Lung (tissue), 11 donors: ENCODE measurements at regions not wholly inside any gene's neighbourhood (a gene's known extent, or its start where the extent isn't known, plus 50 kb on each side); places are given as distances from the start of the nearest gene placed in this dataset.

Experiments
- ATAC-seq: fragments of 200-7000 bp; cut with Tn5 transposase; one replicate; pipeline ENCODE4 v1.9.1; 2020; ENCODE audit warnings: moderate number of reproducible peaks; ENCODE audit not compliant: insufficient read depth, low FRiP score
- DNase-seq, 3 donors: peaks; one replicate each; pipeline ENCODE4 v3.0.0-alpha.2; 2013 to 2017
- H3K27ac ChIP-seq, 2 donors: one replicate each; pipeline ENCODE4 v1.5.1; 2013; ENCODE audit warnings: mild to moderate bottlenecking in 2 of 2, moderate library complexity in 2 of 2, control low read depth in 1 of 2, inconsistent platforms in 1 of 2, low read depth in 1 of 2, low read length in 1 of 2
- H3K27me3 ChIP-seq, 3 donors: one replicate each; pipeline ENCODE4 v1.5.1; 2013; ENCODE audit warnings: low read length in 2 of 3; ENCODE audit not compliant: control insufficient read depth in 3 of 3, insufficient read depth in 3 of 3
- H3K36me3 ChIP-seq, 4 donors: one replicate each; pipeline ENCODE4 v1.5.1; 2013; ENCODE audit warnings: low read length in 4 of 4, mild to moderate bottlenecking in 1 of 4, moderate library complexity in 1 of 4; ENCODE audit not compliant: control insufficient read depth in 4 of 4, insufficient read depth in 4 of 4
- H3K4me1 ChIP-seq, 5 donors: one replicate each; pipeline ENCODE4 v1.5.1; 2013; ENCODE audit warnings: low read length in 5 of 5, mild to moderate bottlenecking in 2 of 5, moderate library complexity in 1 of 5; ENCODE audit not compliant: control insufficient read depth in 5 of 5, insufficient read depth in 5 of 5
- H3K4me3 ChIP-seq: one replicate; pipeline ENCODE4 v1.5.1; 2013; ENCODE audit warnings: mild to moderate bottlenecking, control low read depth, moderate library complexity
- H3K9ac ChIP-seq, 2 donors: one replicate each; pipeline ENCODE4 v1.5.1; 2013; ENCODE audit warnings: low read length in 2 of 2, control low read depth in 1 of 2; ENCODE audit not compliant: insufficient read depth in 1 of 2
- H3K9me3 ChIP-seq, 4 donors: one replicate each; pipeline ENCODE4 v1.5.1; 2013; ENCODE audit warnings: low read length in 3 of 4, mild to moderate bottlenecking in 1 of 4, moderate library complexity in 1 of 4; ENCODE audit not compliant: control insufficient read depth in 4 of 4, insufficient read depth in 3 of 4
- WGBS, 2 donors: extraction: QIAGEN DNeasy Blood & Tissue Kit; methylation state at CpG; one replicate each; pipeline ENCODE4 v1.1.7; 2013; 5-methylcytosine and 5-hydroxymethylcytosine counted together
- TF ChIP-seq, protein P1 (sequence below): IDR thresholded peaks from 2 replicates; pipeline ENCODE4 v1.5.1; 2012; ENCODE audit warnings: mild to moderate bottlenecking; ENCODE audit errors: control extremely low read depth, extremely low read depth
- donor health status: control.
- donor health status: control.
- donor health status: Bipolar disorder and iron deficiency.
- donor health status: healthy.
- donor health status: DM: yes; HTN: yes; CAD: no.

DNA sequence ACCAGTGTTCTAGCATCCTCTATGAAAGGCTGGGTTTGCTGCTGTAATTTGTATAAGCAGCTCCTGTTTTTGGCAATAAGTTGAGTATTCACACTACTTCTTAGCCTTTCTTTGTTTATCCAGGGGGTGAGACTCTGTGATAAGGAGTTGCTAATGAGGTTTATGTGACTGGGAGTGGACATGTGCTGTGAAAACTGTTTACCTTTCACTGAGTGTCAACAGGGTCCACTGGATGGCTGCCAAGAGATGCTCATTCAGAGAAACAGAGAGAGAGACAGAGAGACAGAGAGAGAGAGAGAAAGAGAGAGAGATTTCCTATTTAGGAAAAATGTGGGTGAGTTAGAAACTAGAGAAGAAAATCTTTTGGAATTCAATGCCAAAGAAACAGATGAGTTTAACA, 233.9 kb downstream of the CHIC2 start:
- Histone ChIP-seq H3K27ac (no peak overlapping the region), H3K9ac (no peak overlapping the region), H3K27me3 (no peaks in the 10 kb centered on the region), H3K4me1 (peaks cover 0 to 4% (median 0%) of the 10 kb centered on the region in 5 donors), H3K36me3 (no peaks in the 10 kb centered on the region), H3K9me3 (peaks cover 0 to 19% (median 9%) of the 10 kb centered on the region in 4 donors), H3K4me3 (no peak overlapping the region)
- ATAC-seq (no peak), DNase-seq (peak; percentile 75 to 94 (median 94))
- TF ChIP-seq, protein P1, sequence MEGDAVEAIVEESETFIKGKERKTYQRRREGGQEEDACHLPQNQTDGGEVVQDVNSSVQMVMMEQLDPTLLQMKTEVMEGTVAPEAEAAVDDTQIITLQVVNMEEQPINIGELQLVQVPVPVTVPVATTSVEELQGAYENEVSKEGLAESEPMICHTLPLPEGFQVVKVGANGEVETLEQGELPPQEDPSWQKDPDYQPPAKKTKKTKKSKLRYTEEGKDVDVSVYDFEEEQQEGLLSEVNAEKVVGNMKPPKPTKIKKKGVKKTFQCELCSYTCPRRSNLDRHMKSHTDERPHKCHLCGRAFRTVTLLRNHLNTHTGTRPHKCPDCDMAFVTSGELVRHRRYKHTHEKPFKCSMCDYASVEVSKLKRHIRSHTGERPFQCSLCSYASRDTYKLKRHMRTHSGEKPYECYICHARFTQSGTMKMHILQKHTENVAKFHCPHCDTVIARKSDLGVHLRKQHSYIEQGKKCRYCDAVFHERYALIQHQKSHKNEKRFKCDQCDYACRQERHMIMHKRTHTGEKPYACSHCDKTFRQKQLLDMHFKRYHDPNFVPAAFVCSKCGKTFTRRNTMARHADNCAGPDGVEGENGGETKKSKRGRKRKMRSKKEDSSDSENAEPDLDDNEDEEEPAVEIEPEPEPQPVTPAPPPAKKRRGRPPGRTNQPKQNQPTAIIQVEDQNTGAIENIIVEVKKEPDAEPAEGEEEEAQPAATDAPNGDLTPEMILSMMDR, result no peak

GRCh38 chr4:53821179-53821851, 230.0 kb upstream of the LNX1 start:
- peaks cover 0 to 4% (median 0%) of the 10 kb centered on the region in 4 donors for H3K9me3 ChIP-seq
- H3K36me3 ChIP-seq, result no peaks in the 10 kb centered on the region
- TF ChIP-seq, protein P1, result no peak
- WGBS, 2 donors, result 73 to 77% methylated on average over 8 of the region's 8 CpGs
- H3K27ac ChIP-seq, result no peak overlapping the region
- DNase-seq (no peak), ATAC-seq (no peak)
- no peaks in the 10 kb centered on the region for H3K27me3 ChIP-seq
- peaks cover 0 to 22% (median 12%) of the 10 kb centered on the region in 5 donors for H3K4me1 ChIP-seq
- no peak overlapping the region for H3K4me3 ChIP-seq
- no peak overlapping the region for H3K9ac ChIP-seq

- DNase-seq (peak; percentile 43 to 91 (median 85)), ATAC-seq (no peak)
- Histone ChIP-seq H3K4me1 (peaks cover 0 to 47% (median 18%) of the 10 kb centered on the region in 5 donors), H3K27me3 (no peaks in the 10 kb centered on the region), H3K36me3 (no peaks in the 10 kb centered on the region), H3K4me3 (no peak overlapping the region), H3K9me3 (peaks cover 0 to 5% (median 0%) of the 10 kb centered on the region in 4 donors), H3K27ac (no peak overlapping the region), H3K9ac (no peak overlapping the region)
- TF ChIP-seq, protein P1, result no peak
- 50 to 56% methylated on average over 5 of the region's 5 CpGs for WGBS, 2 donors
These were observed 226.8 kb upstream of the LNX1 start for GRCh38 chr4:53818104-53818503.
